HG03060 (cell line): ENCODE measurements at regions not wholly inside any gene's neighbourhood (a gene's known extent, or its start where the extent isn't known, plus 50 kb on each side); places are given as distances from the start of the nearest gene placed in this dataset.
"Not testable (repeated sequence)": the region's sequence is repeated elsewhere in the genome, so short reads cannot be mapped to it uniquely, and the experiment has no call there.

Experiments used
- ATAC-seq: cut with Tn5 transposase; IDR thresholded peaks from one replicate; pipeline ENCODE4 v1.9.1; 2021; ENCODE audit warnings: low read depth, moderate number of reproducible peaks; ENCODE audit not compliant: unreplicated experiment

DNA sequence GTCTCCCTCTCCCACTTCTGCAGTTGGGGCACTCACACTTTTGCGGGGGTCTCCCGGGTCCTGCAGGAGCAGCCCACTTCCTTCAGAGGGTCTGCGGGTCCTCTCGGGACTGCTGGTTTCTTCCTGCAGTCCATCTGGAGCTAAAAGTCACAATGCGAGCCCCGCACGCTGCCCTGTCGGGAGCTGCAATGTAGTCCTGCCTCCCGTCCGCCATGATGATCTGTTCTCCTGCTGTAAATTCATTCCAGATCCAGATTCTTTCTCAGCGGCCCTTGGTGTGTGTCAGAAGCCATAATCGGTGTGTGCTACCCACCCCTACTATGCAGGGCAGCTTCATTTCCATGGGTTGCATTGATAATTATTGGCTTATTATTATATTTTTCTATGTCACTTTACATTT, 323.0 kb upstream of the ZFP42 start:
- ATAC-seq = not testable (repeated sequence)

DNA sequence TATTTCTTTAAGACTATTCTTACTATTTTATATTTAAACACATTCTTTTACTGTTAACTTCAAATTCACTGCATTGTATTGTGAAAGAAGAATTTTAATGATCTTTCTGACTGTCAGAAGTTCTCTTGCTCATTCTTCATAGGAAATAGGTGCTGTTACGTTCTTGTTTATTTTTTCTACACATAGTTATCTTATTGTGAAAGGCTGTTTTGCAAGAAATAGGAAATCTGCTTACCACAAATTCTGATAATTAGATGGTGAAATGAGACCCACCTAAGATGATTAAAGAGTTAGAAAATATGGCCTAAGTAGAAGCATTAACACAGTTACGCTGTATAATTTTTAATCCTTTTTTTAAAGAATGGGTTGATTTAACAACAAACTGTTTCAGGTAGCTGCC, 316.1 kb upstream of the ZFP42 start:
- ATAC-seq = no peak

DNA sequence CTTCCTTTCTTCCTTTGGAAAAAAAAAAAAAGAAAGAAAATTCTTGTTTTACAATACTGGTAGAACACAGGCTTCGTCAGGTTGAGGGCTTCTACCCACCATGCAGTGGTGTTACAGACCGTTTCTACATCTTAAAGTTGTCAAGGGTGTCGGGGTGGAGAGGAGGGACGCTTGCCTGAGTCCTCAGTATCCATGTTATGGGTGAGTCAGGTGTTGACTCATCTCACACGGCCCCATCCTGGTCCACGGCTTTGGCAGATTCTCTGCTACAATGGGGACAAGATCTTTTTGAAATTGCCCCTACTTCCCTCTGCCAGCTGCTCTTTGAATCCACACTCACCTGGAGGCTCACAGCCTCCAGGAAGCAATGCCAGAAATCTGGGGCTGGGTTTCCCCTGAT, 310.3 kb upstream of the ZFP42 start:
- ATAC-seq = no peak

DNA sequence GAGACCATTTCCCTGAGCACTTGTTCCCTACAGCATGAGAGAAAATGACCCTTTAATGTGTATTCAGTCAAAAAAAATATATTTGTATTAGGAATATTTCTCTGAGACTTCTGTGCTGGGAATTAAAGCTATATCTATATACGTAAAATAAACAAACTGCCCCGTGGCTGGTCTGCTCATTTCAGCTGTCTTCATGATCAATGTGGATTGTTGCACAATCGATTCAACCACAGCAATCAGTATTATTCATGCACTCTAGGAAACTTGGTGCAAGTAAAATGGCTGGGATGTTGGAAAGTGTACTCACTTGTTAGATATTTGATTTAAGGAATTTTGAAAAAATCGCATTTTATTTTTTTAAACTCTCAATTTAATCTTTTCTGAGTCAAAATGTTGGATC, 307.9 kb upstream of the ZFP42 start:
- ATAC-seq = no peak

DNA sequence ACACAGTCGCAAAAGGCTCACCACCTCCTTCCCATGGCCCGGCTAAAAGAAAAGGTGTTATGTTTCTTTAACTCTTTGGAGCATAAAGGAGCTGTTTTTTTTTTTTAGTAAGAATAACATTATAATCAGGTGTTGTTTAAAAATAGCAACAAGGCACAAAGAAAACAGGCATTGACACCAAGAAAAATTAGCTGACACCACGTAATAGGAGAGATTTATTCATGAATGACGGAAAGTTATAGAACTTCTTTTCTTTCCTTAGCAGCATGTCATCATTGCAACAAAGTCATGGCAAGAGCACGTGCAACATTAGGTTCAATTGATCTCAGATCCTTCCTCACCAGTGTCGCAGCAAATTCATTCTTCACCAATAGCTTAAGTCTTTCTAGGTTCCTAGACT, 302.9 kb upstream of the ZFP42 start:
- ATAC-seq = no peak

DNA sequence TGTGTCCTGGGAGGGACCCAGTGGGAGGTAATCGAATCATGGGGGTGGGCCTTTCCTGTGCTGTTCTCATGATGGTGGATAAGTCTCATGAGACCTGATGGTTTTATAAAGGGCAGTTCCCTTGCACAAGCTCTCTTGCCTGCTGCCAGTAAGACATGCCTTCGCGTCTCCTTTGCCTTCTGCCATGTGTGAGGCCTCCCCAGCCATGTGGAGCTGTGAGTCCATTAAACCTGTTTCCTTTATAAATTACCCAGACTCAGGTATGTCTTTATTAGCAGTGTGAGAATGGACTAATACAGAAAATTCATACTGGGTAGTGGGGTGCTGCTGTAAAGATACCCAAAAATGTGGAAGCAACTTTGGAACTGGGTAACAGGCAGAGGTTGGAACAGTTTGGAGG, 300.0 kb upstream of the ZFP42 start:
- not testable (repeated sequence) for ATAC-seq

DNA sequence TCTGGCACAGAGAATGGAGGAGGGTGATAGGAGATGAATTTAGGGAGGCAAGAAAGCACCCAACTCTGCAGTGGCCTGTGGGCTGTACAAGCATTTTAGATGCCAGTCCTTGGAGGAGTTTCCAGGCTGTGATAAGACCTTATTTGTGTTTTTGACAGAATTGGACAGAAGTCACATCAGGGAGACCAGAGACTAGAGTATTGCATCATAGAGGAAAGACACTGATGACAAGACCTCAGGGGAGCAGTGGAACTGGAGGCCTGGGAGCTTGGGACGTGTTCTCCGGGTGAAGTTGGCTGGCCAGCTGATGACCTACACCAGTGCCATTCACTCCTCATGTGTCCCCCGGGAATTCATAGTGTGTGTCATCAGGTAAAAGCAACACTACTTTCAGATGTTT, 284.0 kb upstream of the ZFP42 start:
- ATAC-seq = no peak

DNA sequence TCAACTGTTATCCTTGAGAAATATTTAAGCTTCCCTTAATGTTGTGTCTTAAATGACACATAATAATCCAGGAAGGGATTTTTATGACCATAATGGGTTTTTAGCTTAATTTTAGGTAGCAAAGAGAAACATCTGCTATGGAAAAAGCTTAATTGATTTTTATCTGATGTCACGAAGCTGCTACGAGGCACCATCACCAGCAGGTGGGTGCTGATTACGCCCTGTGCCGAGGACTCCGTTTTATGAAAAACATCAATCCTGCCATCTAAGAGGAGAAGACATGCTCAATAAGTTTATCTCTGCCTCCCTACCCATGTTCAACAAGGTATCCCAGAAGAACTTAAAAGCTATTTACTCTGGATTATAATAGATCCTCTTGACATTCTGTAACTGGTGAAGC, 280.6 kb upstream of the ZFP42 start:
- no peak for ATAC-seq

DNA sequence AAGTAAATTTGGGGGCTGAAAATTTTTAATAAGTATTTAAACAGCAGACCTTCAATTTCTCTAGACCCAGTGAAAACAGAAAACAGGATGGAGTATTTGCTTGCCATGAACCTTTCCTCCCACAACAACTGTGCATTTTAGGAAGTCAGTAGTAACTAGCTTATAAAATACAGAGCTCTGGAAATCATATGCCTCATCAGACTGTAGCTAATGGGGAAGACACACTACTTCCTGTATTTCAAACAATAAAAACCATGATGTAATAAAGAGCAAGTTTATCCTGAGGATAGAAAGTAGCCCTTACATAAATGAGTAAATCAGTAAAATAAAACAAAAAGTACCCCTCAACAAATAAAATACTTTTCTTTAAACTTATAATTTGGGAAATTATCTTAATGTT, 280.1 kb upstream of the ZFP42 start:
- no peak for ATAC-seq

DNA sequence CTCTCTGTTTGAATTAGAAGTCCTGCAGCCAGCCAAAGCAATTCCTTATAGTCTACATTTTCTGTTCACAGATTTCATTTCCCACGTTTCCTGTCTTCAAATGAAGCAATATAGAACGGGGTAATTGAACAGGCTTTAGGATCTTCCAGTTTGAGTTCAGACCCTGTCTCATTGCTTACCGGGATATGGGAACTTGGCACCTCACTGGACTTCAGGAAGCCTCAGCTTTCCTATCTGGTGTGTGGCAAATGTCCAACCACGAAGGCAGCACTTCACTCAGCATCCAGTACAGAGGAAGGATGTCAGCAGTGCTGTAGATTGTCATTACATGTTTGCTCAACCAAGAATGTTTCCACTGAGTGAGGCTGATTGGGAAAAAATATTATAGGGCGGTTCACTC, 271.1 kb upstream of the ZFP42 start:
- no peak for ATAC-seq

DNA sequence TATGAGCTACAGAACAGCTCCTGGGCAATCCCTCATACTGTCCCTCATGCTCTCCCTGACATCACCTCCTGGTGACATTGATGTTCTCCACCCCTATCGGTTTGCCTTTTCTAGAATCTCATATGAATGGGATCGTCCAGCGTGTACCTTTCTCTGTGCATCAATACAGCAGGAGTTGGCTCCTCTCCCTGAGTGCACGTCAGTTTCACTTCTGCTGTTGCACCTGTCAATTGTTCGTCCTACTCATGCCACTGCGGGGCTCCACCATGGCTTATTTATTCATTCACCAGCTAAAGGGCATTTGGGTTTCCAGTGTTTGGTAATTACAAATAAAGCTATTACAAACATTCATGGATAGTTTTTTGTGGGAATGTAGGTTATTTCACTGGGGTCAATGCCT, 269.1 kb upstream of the ZFP42 start:
- ATAC-seq = no peak

DNA sequence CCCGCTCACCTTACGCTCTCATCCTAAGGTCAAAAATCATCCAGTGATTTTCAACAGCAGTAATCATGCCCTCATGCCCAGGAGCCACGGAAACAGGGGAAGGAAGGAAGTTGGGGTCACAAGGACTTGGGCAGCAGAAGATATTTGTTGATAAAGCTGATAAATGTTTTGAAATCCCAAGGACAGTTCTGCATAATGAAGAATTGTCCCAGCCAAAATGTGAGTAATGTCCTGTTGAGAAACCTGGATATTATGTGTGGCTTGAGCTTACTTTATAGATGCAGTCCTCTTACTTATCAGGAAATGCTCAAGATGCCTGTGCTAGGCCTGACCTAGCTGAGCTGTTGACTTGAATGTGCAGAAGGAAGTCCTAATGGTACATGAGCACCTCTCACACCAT, 263.0 kb upstream of the ZFP42 start:
- ATAC-seq = no peak

DNA sequence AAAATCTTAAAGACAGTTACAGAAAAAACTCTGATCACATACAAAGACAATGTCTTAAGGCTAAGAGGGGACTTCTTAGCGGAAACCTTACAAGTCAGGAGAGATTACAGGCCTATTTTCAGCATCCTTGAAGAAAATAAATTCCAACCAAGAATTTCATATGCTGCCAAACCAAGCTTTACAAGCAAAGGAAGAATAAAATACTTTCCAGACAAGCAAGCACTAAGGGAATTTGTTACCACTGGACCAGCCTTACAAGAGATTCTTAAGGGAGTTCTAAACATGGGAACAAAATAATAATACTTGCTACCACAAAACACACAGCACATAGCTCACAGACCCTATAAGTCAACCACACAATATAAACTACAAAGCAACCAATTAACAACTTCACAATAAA, 255.8 kb upstream of the ZFP42 start:
- no peak for ATAC-seq

DNA sequence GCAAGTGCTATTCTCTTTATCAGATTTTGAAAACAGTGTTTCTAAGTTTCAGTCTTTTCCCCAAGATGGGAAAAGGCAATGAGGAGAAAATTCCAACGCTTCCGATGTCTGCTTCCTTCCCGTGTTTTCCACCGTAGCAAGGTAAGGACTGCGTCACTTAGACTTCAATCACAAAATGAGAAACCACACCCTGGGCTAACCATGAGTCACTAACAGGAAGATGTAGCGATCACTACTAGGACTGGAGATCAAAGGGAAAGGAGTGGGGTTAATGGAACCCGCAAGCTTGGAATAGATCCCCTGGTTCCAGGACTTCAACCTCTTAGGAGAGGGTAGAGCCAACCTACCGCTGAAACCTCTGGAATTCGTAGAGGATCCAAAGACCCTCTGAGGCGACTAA, 250.7 kb upstream of the ZFP42 start:
- no peak for ATAC-seq

DNA sequence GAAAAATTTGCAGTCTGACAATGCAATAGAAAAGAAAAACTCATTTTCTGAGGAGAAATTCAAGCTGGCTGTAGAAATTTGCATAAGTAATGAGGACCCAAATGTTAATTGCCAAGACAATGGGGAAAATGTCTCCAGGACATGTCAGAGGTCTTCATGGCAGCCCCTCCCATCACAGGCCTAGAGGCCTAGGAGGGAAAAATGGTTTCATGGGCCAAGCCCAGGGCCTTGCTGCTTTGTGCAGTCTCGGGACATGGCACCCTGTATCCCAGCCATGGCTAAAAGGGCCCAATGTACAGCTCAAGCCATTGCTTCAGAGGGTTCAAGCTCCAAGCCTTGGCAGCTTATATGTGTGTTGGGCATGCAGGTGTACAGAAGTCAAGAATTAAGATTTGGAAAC, 244.9 kb upstream of the ZFP42 start:
- not testable (repeated sequence) for ATAC-seq

DNA sequence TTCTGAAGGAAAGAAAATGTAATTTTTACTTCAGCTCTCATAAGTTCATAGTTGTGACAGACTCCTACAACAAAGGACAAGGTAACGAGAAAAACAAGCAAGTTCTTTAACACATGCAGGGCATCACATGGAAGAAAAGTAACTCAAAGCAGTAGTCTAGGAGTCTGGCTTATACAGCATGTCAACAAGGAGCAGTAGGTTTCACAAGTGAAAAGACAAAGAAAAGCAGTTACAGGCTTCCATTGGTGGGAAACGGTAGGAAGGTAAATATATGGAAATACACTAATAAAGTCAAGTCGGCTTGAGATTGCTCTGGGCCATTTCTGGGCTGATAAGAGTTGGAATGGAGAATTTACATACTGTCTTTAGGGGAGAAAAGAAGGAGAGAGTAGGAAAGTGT, 228.4 kb upstream of the ZFP42 start:
- no peak for ATAC-seq

DNA sequence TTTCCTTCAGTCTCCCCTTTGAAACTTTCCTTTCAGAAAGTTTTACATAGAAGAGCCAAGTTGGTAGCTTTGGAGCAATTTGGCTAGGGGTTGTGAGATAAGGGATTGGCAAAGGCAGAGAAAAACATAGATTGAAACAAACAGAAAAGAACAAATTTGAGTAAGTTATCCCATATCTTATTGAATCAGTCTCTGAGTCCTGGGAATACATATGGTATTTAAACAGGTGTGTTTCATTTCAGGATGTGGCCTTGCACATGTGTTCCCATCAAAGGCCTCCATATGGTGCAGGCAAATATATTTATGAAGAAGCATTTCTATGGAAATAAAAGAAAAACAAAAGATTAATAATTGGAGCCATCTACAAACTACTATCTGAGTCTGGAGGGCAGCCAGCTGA, 227.9 kb upstream of the ZFP42 start:
- ATAC-seq = no peak

DNA sequence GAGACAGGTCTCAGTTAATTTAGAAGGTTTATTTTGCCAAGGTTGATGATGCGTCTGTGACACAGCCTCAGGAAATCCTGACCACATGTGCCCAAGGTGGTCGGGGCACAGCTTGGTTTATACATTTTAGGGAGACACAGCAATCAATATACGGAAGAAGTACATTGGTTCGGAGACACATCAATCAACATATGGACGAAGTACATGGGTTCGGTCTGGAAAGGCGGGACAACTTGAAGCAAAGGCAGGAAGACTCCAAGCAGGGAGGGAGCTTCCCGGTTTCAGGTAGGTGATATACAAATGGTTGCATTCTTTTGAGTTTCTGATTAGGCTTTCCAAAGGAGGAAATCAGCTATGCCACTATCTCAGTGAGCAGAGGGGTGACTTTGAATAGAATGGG, 225.2 kb upstream of the ZFP42 start:
- no peak for ATAC-seq

DNA sequence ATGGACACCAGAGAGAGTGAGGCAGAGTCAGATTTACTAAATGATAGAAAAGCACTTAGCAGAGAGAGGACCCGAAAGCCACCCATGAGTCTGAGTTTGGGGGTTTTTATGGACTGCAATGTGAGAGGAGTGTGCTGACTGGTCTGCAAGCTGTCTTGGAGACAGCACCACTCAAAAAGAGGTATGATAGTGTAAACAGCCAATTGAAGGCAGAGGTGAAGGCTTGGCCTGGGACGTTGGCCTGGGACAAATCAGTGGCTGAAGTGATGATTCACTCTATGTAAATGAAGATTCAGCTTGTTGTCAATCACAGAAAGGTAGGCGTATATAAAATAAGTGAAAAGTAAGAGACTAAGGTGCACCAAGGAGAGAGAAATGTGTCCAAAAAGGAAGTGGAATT, 217.6 kb upstream of the ZFP42 start:
- no peak for ATAC-seq

DNA sequence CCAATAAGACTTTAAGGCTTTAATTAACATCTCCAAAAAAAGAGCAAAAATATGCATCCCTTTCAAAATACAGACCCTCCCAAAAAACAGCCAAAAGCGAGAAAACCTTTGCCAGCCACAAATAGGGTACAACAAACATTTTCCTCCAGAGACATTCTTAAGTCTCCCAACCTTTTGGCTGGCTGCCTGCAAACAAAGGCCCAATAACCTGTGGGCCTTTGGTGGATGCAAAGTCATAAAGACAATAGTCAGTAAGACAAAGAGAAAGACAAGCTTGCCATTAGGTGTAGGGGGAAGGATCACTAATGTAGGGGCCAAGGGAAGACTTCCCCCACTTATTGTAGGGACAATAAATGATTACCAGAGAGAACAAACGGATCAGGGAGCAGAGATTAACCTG, 215.5 kb upstream of the ZFP42 start:
- no peak for ATAC-seq

DNA sequence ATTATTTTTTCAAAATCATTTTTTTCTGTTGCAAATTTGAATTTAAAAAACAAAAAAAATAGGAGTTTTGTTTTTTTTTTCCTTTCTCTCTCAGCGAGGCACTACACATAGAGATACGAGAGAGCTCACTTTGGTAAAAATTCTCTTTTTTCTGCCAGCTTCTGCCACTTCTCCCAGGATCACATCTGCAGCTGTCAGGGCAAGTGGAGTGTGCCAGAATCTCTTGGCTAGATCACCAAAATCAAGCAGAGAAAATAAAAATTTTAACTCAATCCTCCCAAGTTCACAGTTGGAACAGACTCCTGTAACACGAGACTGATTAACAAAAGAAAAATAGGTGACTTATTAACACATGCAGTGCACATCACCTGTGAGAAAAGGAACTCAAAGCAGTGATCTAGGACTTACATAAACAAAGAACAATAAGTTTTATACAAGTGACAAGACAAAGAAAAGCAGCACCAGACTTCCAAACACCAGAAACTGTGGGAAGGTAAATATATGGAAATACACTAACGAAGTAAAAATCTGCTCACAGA, 213.2 kb upstream of the ZFP42 start:
- ATAC-seq = no peak

DNA sequence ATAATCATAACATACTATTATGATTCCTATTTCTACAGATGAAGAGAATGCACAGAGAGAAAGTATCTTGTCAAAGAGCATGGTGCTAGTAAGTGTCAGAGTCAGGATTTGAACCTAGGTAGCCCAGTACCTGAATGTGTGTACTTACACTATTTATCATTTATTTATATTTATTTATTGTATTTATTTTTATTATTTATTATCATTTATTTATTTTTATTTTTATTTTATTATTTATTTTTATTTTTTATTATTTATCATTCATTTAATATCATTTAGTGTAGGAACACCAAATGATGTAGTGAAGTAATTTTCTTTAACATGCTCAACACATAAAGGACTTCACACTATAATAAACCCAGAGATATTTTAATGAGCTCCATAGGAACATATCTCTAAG, 209.4 kb upstream of the ZFP42 start:
- ATAC-seq = no peak

DNA sequence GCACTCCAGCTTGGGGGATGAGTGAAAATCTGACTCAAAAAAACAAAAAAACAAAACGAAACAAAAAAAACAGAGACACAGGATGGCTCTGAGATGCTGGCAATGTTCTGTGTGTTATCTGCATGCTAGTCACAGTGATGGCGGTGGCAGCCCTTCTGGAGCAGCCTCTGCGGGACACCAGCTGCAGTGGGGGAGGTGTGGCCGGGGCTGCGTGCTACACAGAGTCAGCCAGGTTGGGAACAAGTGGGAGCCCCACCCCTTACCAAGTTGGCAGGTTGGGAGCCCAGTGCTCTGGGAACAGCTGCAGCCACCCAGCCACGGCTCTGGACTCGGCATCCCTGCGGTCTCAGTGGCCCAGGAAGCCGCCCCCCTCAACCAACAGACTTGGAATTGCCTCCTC, 206.5 kb upstream of the ZFP42 start:
- ATAC-seq = no peak
